ENCODE measurements at regions not wholly inside any gene's neighbourhood (a gene's known extent, or its start where the extent isn't known, plus 50 kb on each side); places are given as distances from the start of the nearest gene placed in this dataset.

DNA sequence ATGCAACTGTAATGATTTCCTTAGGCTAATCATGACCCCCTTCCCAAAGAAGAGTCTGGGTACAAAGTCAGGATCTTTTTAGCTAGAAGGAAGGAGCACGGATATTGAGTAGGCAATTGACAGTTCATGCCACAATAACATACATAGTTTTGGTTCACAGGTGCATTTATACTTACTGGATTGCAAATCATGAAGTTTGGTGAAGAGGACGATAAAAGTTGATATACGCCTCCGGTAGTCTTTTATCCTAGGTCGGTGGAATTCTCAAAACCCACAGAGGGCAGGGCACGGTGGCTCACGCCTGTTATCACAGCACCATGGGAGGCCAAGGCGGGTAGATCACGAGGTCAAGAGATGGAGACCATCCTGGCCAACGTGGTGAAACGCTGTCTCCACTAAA, 265.4 kb upstream of the PRMT6 start:
- H3F3A ChIP-seq (ENCODE audit: insufficient read depth, low read depth), result no peaks in the 10 kb centered on the region
- no peak overlapping the region for H3K4me3 ChIP-seq
- H3K27ac ChIP-seq, result no peak overlapping the region
- TF ChIP-seq, protein P1, sequence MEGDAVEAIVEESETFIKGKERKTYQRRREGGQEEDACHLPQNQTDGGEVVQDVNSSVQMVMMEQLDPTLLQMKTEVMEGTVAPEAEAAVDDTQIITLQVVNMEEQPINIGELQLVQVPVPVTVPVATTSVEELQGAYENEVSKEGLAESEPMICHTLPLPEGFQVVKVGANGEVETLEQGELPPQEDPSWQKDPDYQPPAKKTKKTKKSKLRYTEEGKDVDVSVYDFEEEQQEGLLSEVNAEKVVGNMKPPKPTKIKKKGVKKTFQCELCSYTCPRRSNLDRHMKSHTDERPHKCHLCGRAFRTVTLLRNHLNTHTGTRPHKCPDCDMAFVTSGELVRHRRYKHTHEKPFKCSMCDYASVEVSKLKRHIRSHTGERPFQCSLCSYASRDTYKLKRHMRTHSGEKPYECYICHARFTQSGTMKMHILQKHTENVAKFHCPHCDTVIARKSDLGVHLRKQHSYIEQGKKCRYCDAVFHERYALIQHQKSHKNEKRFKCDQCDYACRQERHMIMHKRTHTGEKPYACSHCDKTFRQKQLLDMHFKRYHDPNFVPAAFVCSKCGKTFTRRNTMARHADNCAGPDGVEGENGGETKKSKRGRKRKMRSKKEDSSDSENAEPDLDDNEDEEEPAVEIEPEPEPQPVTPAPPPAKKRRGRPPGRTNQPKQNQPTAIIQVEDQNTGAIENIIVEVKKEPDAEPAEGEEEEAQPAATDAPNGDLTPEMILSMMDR (conservative IDR thresholded peaks at IDR 0.05), result no peak
- TF ChIP-seq EZH2 (IDR thresholded peaks at IDR 0.05; ENCODE audit: low read depth), result no peak
- CTCF ChIA-PET, result no interaction called here
- no peaks in the 10 kb centered on the region for H3K9me2 ChIP-seq (ENCODE audit: insufficient read depth)
- H2AFZ ChIP-seq, result no peak overlapping the region
- no peaks in the 10 kb centered on the region for H3K36me3 ChIP-seq (ENCODE audit: low read depth)
- H3K79me2 ChIP-seq (ENCODE audit: low read depth), result no peaks in the 10 kb centered on the region
- no peaks in the 10 kb centered on the region for H4K20me1 ChIP-seq (ENCODE audit: insufficient read depth)
- intact Hi-C loops (cut with micrococcal nuclease; ENCODE audit: unreplicated experiment), result no loop called here
- no peak overlapping the region for H3K4me2 ChIP-seq
- no peaks in the 10 kb centered on the region for H3K27me3 ChIP-seq (ENCODE audit: insufficient read depth, low read depth)
- H3K4me1 ChIP-seq (replicated peaks; ENCODE audit: insufficient read depth), result no peaks in the 10 kb centered on the region
- POLR2A ChIA-PET (ENCODE audit: unreplicated experiment), result no interaction called here
- no peak for DNase-seq
- H3K9me3 ChIP-seq (ENCODE audit: insufficient read depth, low read depth), result no peaks in the 10 kb centered on the region
- BruUV-seq (replicated peaks), result no TSS peak

- no peak overlapping the region for H3K4me2 ChIP-seq
- intact Hi-C loops (cut with micrococcal nuclease; ENCODE audit: unreplicated experiment), result no loop called here
- H2AFZ ChIP-seq, result no peak overlapping the region
- H3K4me3 ChIP-seq, result no peak overlapping the region
- BruUV-seq (replicated peaks), result no TSS peak
- H3K27me3 ChIP-seq (ENCODE audit: insufficient read depth, low read depth), result no peaks in the 10 kb centered on the region
- no peaks in the 10 kb centered on the region for H3K9me2 ChIP-seq (ENCODE audit: insufficient read depth)
- ChIA-PET POLR2A (ENCODE audit: unreplicated experiment) (no interaction called here), CTCF (no interaction called here)
- no peaks in the 10 kb centered on the region for H3K79me2 ChIP-seq (ENCODE audit: low read depth)
- H3K36me3 ChIP-seq (ENCODE audit: low read depth), result no peaks in the 10 kb centered on the region
- H3K9me3 ChIP-seq (ENCODE audit: insufficient read depth, low read depth), result no peaks in the 10 kb centered on the region
- H3K27ac ChIP-seq, result no peak overlapping the region
- H3K4me1 ChIP-seq (replicated peaks; ENCODE audit: insufficient read depth), result no peaks in the 10 kb centered on the region
- H4K20me1 ChIP-seq (ENCODE audit: insufficient read depth), result no peaks in the 10 kb centered on the region
- TF ChIP-seq, protein P1 (conservative IDR thresholded peaks at IDR 0.05), result no peak
- TF ChIP-seq EZH2 (IDR thresholded peaks at IDR 0.05; ENCODE audit: low read depth), result no peak
- H3F3A ChIP-seq (ENCODE audit: insufficient read depth, low read depth), result no peaks in the 10 kb centered on the region
- DNase-seq, result no peak
Measured at GRCh38 chr1:106793651-106794050, 262.8 kb upstream of the PRMT6 start.

- no peaks in the 10 kb centered on the region for H3K36me3 ChIP-seq (ENCODE audit: low read depth)
- ChIA-PET POLR2A (ENCODE audit: unreplicated experiment) (no interaction called here), CTCF (no interaction called here)
- no peaks in the 10 kb centered on the region for H3F3A ChIP-seq (ENCODE audit: insufficient read depth, low read depth)
- no peak overlapping the region for H3K4me2 ChIP-seq
- no peak overlapping the region for H2AFZ ChIP-seq
- no peaks in the 10 kb centered on the region for H3K9me2 ChIP-seq (ENCODE audit: insufficient read depth)
- no peak overlapping the region for H3K27ac ChIP-seq
- DNase-seq, result no peak
- H4K20me1 ChIP-seq (ENCODE audit: insufficient read depth), result no peaks in the 10 kb centered on the region
- no peaks in the 10 kb centered on the region for H3K4me1 ChIP-seq (replicated peaks; ENCODE audit: insufficient read depth)
- BruUV-seq (replicated peaks), result no TSS peak
- no peaks in the 10 kb centered on the region for H3K9me3 ChIP-seq (ENCODE audit: insufficient read depth, low read depth)
- no peaks in the 10 kb centered on the region for H3K79me2 ChIP-seq (ENCODE audit: low read depth)
- intact Hi-C loops (cut with micrococcal nuclease; ENCODE audit: unreplicated experiment), result no loop called here
- TF ChIP-seq EZH2 (IDR thresholded peaks at IDR 0.05; ENCODE audit: low read depth), result no peak
- TF ChIP-seq, protein P1 (conservative IDR thresholded peaks at IDR 0.05), result no peak
- H3K4me3 ChIP-seq, result no peak overlapping the region
- no peaks in the 10 kb centered on the region for H3K27me3 ChIP-seq (ENCODE audit: insufficient read depth, low read depth)
Measured at GRCh38 chr1:106798991-106799390, 257.5 kb upstream of the PRMT6 start.

Data from PC-9 (cell line).